OCI-LY1 (cell line): ENCODE measurements at regions not wholly inside any gene's neighbourhood (a gene's known extent, or its start where the extent isn't known, plus 50 kb on each side); places are given as distances from the start of the nearest gene placed in this dataset.

ENCODE experiments used
- H2AFZ ChIP-seq: fragments of 200-600 bp; sonication (generic), shearing (Covaris generic); 2 replicates; pipeline ENCODE4 v1.6.0; 2014; ENCODE audit warnings: antibody characterized with exemption, mild to moderate bottlenecking, low read length
- H3F3A ChIP-seq: fragments of 200-600 bp; sonication (generic), shearing (Covaris generic); 2 replicates; pipeline ENCODE4 v1.6.0; 2014; ENCODE audit warnings: mild to moderate bottlenecking, antibody characterized with exemption, low read length, moderate library complexity; ENCODE audit not compliant: insufficient read depth
- H3K27ac ChIP-seq: fragments of 200-600 bp; sonication (generic); 2 replicates; pipeline ENCODE4 v1.5.1; 2014; ENCODE audit warnings: low read length, mixed run types, mild to moderate bottlenecking, low read depth; ENCODE audit not compliant: poor library complexity, severe bottlenecking
- H3K27me3 ChIP-seq: fragments of 200-600 bp; sonication (generic); 2 replicates; pipeline ENCODE4 v1.6.0; 2014; ENCODE audit warnings: antibody characterized with exemption, mild to moderate bottlenecking, low read length, moderate library complexity; ENCODE audit not compliant: insufficient read depth
- H3K36me3 ChIP-seq: fragments of 200-600 bp; sonication (generic); 2 replicates; pipeline ENCODE4 v1.6.1; 2014; ENCODE audit warnings: mild to moderate bottlenecking, antibody characterized with exemption, low read length, moderate library complexity, mixed read lengths; ENCODE audit not compliant: insufficient read depth
- H3K4me1 ChIP-seq: fragments of 200-600 bp; sonication (generic); 2 replicates; pipeline ENCODE4 v1.5.1; 2014; ENCODE audit warnings: mild to moderate bottlenecking, low read length, moderate library complexity; ENCODE audit not compliant: insufficient read depth, severe bottlenecking
- H3K4me2 ChIP-seq: fragments of 200-600 bp; sonication (generic), shearing (Covaris generic); 2 replicates; pipeline ENCODE4 v1.6.1; 2014; ENCODE audit warnings: low read length
- H3K4me3 ChIP-seq: fragments of 200-600 bp; sonication (generic); 2 replicates; pipeline ENCODE4 v1.5.1; 2014; ENCODE audit warnings: low read length, low read depth, mild to moderate bottlenecking, mixed read lengths; ENCODE audit not compliant: poor library complexity, severe bottlenecking
- H3K79me2 ChIP-seq: fragments of 200-600 bp; shearing (Covaris generic); 2 replicates; pipeline ENCODE4 v1.6.1; 2016; ENCODE audit warnings: mixed run types, low read length, mixed read lengths; ENCODE audit not compliant: insufficient read depth
- H3K9ac ChIP-seq: fragments of 200-600 bp; sonication (generic), shearing (Covaris generic); 2 replicates; pipeline ENCODE4 v1.6.1; 2014; ENCODE audit warnings: mild to moderate bottlenecking, low read length, mixed read lengths
- H3K9me2 ChIP-seq: fragments of 200-600 bp; sonication (generic), shearing (Covaris generic); 2 replicates; pipeline ENCODE4 v1.6.1; 2014; ENCODE audit warnings: low read depth, mild to moderate bottlenecking, low read length, mixed read lengths
- H3K9me3 ChIP-seq: fragments of 200-600 bp; shearing (Covaris generic); 2 replicates; pipeline ENCODE4 v1.6.1; 2014; ENCODE audit warnings: low read length, mixed read lengths
- H4K20me1 ChIP-seq: fragments of 200-600 bp; sonication (generic), shearing (Covaris generic); 2 replicates; pipeline ENCODE4 v1.6.0; 2016; ENCODE audit warnings: mild to moderate bottlenecking, low read length; ENCODE audit not compliant: insufficient read depth
- CTCF ChIP-seq: fragments of 200-600 bp; sonication (generic), shearing (Covaris generic); IDR thresholded peaks from 2 replicates; pipeline ENCODE4 v1.5.1; 2017; ENCODE audit warnings: mild to moderate bottlenecking, antibody characterized with exemption, low read length, moderate library complexity, mixed read lengths
- EZH2 ChIP-seq: fragments of 200-600 bp; sonication (generic), shearing (Covaris generic); IDR thresholded peaks from 2 replicates; pipeline ENCODE4 v1.8.0; 2017; ENCODE audit warnings: borderline replicate concordance, mixed run types, mild to moderate bottlenecking, antibody characterized with exemption, low read length, moderate library complexity, mixed read lengths

DNA sequence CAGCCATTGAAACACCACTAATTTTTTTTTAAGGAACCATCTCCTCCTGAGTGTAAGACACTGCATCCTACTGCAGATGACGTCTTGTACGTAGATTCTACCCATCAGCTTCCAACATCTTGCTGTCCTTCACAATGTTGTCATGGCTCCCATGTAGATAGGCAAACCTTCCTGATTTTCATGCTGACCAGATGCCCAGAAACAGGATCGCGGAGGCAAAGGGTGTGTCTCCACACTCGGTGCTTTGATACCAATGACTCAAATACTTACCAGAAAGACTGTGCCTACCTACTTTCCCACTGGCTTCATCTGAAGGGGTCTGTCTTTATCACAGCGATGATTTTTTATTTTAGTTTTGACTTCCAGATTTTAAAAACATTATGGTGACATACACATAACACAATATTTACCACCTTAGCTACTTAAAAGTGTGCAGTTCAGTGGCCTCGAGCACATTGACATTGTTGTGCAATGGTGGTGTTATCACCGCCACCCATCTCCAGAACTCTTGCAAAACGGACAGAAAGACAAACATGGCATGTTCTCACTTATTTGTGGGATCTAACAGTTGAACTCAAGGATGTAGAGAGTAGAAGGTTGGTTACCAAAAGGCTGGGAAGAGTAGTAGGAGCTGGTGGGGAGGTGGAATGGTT lies 94.0 kb upstream of the PEG3 start:
- no peak for TF ChIP-seq CTCF
- TF ChIP-seq EZH2 = no peak
- Histone ChIP-seq H3K79me2 (no peaks in the 10 kb centered on the region), H3K9me2 (no peaks in the 10 kb centered on the region), H4K20me1 (no peaks in the 10 kb centered on the region), H3K27me3 (no peaks in the 10 kb centered on the region), H3K36me3 (no peaks in the 10 kb centered on the region), H3K9ac (no peak overlapping the region), H3K27ac (no peak overlapping the region), H3K4me2 (no peak overlapping the region), H3F3A (no peaks in the 10 kb centered on the region), H3K9me3 (no peaks in the 10 kb centered on the region), H3K4me1 (no peaks in the 10 kb centered on the region), H3K4me3 (no peak overlapping the region), H2AFZ (no peak overlapping the region)

DNA sequence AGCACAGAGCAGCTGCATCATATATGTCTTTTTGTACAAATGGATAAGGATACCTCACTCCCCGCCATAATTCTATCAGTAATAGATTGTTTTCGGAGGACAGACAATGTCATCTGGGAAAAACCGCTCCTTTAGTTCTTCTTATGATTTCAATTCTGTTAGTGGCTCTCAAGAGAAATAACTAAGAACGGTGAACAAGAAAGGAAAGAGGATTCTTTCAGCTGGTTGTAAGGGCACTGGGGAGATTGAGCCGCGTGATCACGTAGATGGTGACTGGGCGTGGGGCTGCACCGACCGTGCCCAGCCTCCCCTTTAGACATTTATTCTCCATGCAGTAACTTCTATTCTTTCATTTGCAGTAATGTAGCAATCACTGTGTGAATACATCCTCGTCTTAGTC lies 99.4 kb upstream of the PEG3 start:
- no peaks in the 10 kb centered on the region for H3K79me2 ChIP-seq
- no peaks in the 10 kb centered on the region for H3K9me2 ChIP-seq
- H3K27ac ChIP-seq = no peak overlapping the region
- no peaks in the 10 kb centered on the region for H4K20me1 ChIP-seq
- no peak overlapping the region for H2AFZ ChIP-seq
- H3K9ac ChIP-seq = no peak overlapping the region
- H3K27me3 ChIP-seq = no peaks in the 10 kb centered on the region
- no peak overlapping the region for H3K4me2 ChIP-seq
- H3F3A ChIP-seq = no peaks in the 10 kb centered on the region
- no peaks in the 10 kb centered on the region for H3K4me1 ChIP-seq
- H3K9me3 ChIP-seq = no peaks in the 10 kb centered on the region
- TF ChIP-seq CTCF (no peak), EZH2 (no peak)
- H3K4me3 ChIP-seq = no peak overlapping the region
- no peaks in the 10 kb centered on the region for H3K36me3 ChIP-seq

GRCh38 chr19:56942756-56943155 lies 102.2 kb upstream of the PEG3 start:
- Histone ChIP-seq H3K27me3 (no peaks in the 10 kb centered on the region), H3F3A (no peaks in the 10 kb centered on the region), H3K4me2 (no peak overlapping the region), H3K4me3 (no peak overlapping the region), H3K79me2 (no peaks in the 10 kb centered on the region), H3K9me3 (no peaks in the 10 kb centered on the region), H3K27ac (no peak overlapping the region), H2AFZ (no peak overlapping the region), H3K9ac (no peak overlapping the region), H3K36me3 (no peaks in the 10 kb centered on the region), H3K9me2 (no peaks in the 10 kb centered on the region), H3K4me1 (no peaks in the 10 kb centered on the region), H4K20me1 (no peaks in the 10 kb centered on the region)
- TF ChIP-seq EZH2 (no peak), CTCF (no peak)
